Activated CD8-positive, alpha-beta T cell treated with anti-CD3 and anti-CD28 coated beads for 36 hours (primary cell): ENCODE measurements at regions not wholly inside any gene's neighbourhood (a gene's known extent, or its start where the extent isn't known, plus 50 kb on each side); places are given as distances from the start of the nearest gene placed in this dataset.

Experiments used
- ATAC-seq: fragments of 200-7000 bp; cut with Tn5 transposase; one replicate; pipeline ENCODE4 v1.10.0; 2021; ENCODE audit warnings: mild to moderate bottlenecking, moderate library complexity
- CTCF ChIA-PET: fragments of 350-600 bp; sonication (Branson Sonifier 250); formaldehyde crosslinking; loops from one replicate; lab custom pipeline; 2021; ENCODE audit warnings: antibody characterized with exemption; lab: Charles Lee
- POLR2A ChIA-PET: fragments of 350-600 bp; sonication (Branson Sonifier 250); formaldehyde crosslinking; loops from one replicate; lab custom pipeline; 2021; ENCODE audit warnings: antibody characterized with exemption; lab: Charles Lee
- DNase-seq: peaks from one replicate; pipeline ENCODE4 v3.0.0-alpha.2; 2020
- H3K27ac Mint-ChIP-seq: one replicate; pipeline ENCODE4 v1.8.0; 2021; ENCODE audit warnings: mild to moderate bottlenecking, mixed read lengths
- H3K27me3 Mint-ChIP-seq: one replicate; pipeline ENCODE4 v1.8.0; 2021; ENCODE audit warnings: mixed read lengths
- H3K36me3 Mint-ChIP-seq: one replicate; pipeline ENCODE4 v1.8.0; 2021; ENCODE audit warnings: low read depth, mixed read lengths
- H3K4me1 Mint-ChIP-seq: one replicate; pipeline ENCODE4 v1.8.0; 2021; ENCODE audit warnings: low read depth, mixed read lengths
- H3K4me3 Mint-ChIP-seq: one replicate; pipeline ENCODE4 v1.8.0; 2021; ENCODE audit warnings: mild to moderate bottlenecking, moderate library complexity, mixed read lengths
- H3K9me3 Mint-ChIP-seq: one replicate; pipeline ENCODE4 v1.8.0; 2021; ENCODE audit warnings: mixed read lengths
- intact Hi-C: fragments of 100-400 bp; cut with micrococcal nuclease; formaldehyde crosslinking; loops from one replicate; pipeline ENCODE4 v1.10.0; 2022
- TF ChIP-seq, protein P1 (sequence below): fragments of 200-600 bp; IDR thresholded peaks from one replicate; pipeline ENCODE4 v1.8.0; 2022; ENCODE audit warnings: antibody characterized with exemption, mild to moderate bottlenecking

DNA sequence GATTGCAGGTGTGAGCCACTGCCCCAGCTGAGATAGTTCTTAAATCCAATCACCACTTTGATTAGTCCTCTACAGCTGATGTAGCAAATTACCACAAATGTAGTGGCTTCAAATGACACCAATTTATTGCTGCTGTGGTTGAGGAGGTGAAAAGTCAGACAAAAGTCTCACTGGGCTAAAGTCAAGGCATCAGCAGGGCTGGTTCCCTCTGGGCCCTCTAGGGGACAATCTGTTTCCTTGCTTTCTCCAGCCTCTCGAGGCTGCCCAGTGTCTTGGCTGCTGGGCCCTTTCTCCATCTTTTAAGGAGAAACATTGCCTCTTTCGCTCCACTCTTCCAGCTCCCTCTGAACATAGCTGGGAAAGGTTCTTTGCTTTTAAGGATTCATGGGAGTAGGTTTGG is 50.5 kb upstream of the SHANK2 start:
- ATAC-seq (no peak), DNase-seq (no peak)
- Mint-ChIP-seq H3K4me3 (no peak overlapping the region), H3K36me3 (no peaks in the 10 kb centered on the region), H3K27me3 (peaks cover 4% of the 10 kb centered on the region), H3K27ac (no peak overlapping the region), H3K4me1 (no peaks in the 10 kb centered on the region), H3K9me3 (no peaks in the 10 kb centered on the region)
- POLR2A ChIA-PET, result no interaction called here
- intact Hi-C loops, result no loop called here
- CTCF ChIA-PET, result no interaction called here
- TF ChIP-seq, protein P1, sequence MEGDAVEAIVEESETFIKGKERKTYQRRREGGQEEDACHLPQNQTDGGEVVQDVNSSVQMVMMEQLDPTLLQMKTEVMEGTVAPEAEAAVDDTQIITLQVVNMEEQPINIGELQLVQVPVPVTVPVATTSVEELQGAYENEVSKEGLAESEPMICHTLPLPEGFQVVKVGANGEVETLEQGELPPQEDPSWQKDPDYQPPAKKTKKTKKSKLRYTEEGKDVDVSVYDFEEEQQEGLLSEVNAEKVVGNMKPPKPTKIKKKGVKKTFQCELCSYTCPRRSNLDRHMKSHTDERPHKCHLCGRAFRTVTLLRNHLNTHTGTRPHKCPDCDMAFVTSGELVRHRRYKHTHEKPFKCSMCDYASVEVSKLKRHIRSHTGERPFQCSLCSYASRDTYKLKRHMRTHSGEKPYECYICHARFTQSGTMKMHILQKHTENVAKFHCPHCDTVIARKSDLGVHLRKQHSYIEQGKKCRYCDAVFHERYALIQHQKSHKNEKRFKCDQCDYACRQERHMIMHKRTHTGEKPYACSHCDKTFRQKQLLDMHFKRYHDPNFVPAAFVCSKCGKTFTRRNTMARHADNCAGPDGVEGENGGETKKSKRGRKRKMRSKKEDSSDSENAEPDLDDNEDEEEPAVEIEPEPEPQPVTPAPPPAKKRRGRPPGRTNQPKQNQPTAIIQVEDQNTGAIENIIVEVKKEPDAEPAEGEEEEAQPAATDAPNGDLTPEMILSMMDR, result no peak

- H3K9me3 Mint-ChIP-seq, result no peaks in the 10 kb centered on the region
- H3K4me1 Mint-ChIP-seq, result no peaks in the 10 kb centered on the region
- no peak overlapping the region for H3K27ac Mint-ChIP-seq
- peaks cover 4% of the 10 kb centered on the region for H3K27me3 Mint-ChIP-seq
- ATAC-seq, result no peak
- TF ChIP-seq, protein P1, result no peak
- CTCF ChIA-PET, result no interaction called here
- POLR2A ChIA-PET, result no interaction called here
- no peaks in the 10 kb centered on the region for H3K36me3 Mint-ChIP-seq
- DNase-seq, result no peak
- intact Hi-C loops, result no loop called here
- H3K4me3 Mint-ChIP-seq, result no peak overlapping the region
These were observed 50.1 kb upstream of the SHANK2 start for GRCh38 chr11:71302534-71302909.
